SK-N-SH treated with all-trans-retinoic acid at 6 μM for 48 hours (cell line): ENCODE measurements at regions not wholly inside any gene's neighbourhood (a gene's known extent, or its start where the extent isn't known, plus 50 kb on each side); places are given as distances from the start of the nearest gene placed in this dataset.

Source experiments
- TCF4 ChIP-seq: fragments of 250-450 bp; sonication (Bioruptor Pico); IDR thresholded peaks from 2 replicates; pipeline ENCODE4 v1.8.0; 2021; ENCODE audit warnings: mild to moderate bottlenecking, moderate library complexity, borderline replicate concordance
- ZC3H10 ChIP-seq: fragments of 250-450 bp; sonication (Bioruptor Pico); IDR thresholded peaks from 2 replicates; pipeline ENCODE4 v1.5.1; 2021; ENCODE audit warnings: mild to moderate bottlenecking, moderate library complexity
- ZFP30 ChIP-seq: fragments of 450-650 bp; formaldehyde crosslinking; IDR thresholded peaks from 2 replicates; pipeline ENCODE4 v1.5.0; 2022; ENCODE audit warnings: mild to moderate bottlenecking, moderate library complexity

DNA sequence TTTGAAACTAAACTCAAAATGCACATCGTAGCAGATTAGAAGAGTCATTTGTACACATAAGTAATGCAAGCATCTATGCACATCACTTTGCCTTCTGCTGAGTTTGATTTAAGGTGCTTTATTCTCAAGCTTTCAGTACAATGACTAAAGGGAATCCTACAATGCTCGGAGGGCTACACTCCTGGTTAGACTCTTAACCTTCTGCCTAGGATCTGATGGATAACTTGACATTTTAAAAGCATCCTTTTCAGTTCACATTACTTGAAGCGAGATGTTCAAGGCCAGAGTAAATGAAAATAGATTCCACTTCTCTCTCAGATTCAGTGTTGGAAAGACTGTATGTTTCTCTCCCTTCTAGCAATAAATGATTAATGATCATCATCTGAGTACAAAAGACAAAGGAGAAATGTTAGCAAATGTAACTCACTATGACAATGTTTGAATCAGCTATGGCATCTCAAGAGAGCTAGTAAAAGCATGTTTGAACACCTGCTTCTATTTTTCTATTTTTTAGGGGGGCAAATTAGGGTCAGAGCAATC is 259.2 kb upstream of the ANO3 start:
- no peak for TF ChIP-seq ZFP30 (CRISPR knock-in tag)
- TF ChIP-seq TCF4 (CRISPR knock-in tag), result no peak
- no peak for TF ChIP-seq ZC3H10 (CRISPR knock-in tag)
